Thyroid gland (tissue), 4 donors: ENCODE measurements at regions not wholly inside any gene's neighbourhood (a gene's known extent, or its start where the extent isn't known, plus 50 kb on each side); places are given as distances from the start of the nearest gene placed in this dataset.

Experiments used
- DNase-seq, 2 donors: peaks; one replicate each; pipeline ENCODE4 v3.0.0-alpha.2; 2019
- H3K27ac ChIP-seq, 3 donors: fragments of 200-600 bp; sonication (generic); 1 replicate in 2 of 3; 2 replicates in 1 of 3; pipeline ENCODE4 v1.5.1; 2016 to 2019; ENCODE audit warnings: mild to moderate bottlenecking in 1 of 3, moderate library complexity in 1 of 3
- H3K27me3 ChIP-seq: fragments of 200-600 bp; sonication (generic); one replicate; pipeline ENCODE4 v1.5.1; 2019
- H3K36me3 ChIP-seq, 2 donors: fragments of 200-600 bp; sonication (generic); one replicate each; pipeline ENCODE4 v1.5.1; 2016 to 2019
- H3K4me1 ChIP-seq, 2 donors: fragments of 200-600 bp; sonication (generic); one replicate each; pipeline ENCODE4 v1.5.1; 2017 to 2019
- H3K4me3 ChIP-seq, 3 donors: fragments of 200-600 bp; sonication (generic); replicated peaks in 1 of 3; 1 replicate in 2 of 3; 2 replicates in 1 of 3; pipeline ENCODE4 v1.5.1; 2016; ENCODE audit warnings: mild to moderate bottlenecking in 1 of 3
- H3K9me3 ChIP-seq: fragments of 200-600 bp; sonication (generic); one replicate; pipeline ENCODE4 v1.5.1; 2017
- CTCF ChIP-seq, 6 experiments: fragments of 200-600 bp in 3 of 6; fragments of 450-650 bp in 3 of 6; sonication (generic) in 3 of 6; IDR thresholded peaks; one replicate each; pipeline ENCODE4 v1.5.1; 2016 to 2019; ENCODE audit warnings: antibody characterized with exemption in 6 of 6, mild to moderate bottlenecking in 2 of 6, inconsistent platforms in 1 of 6, moderate library complexity in 1 of 6
- POLR2A ChIP-seq, 2 donors: fragments of 450-650 bp; IDR thresholded peaks; one replicate each; pipeline ENCODE4 v1.6.1; 2017; ENCODE audit warnings: antibody characterized with exemption in 2 of 2, mild to moderate bottlenecking in 2 of 2, moderate library complexity in 1 of 2
- WGBS, 2 donors: methylation state at CpG; one replicate each; pipeline ENCODE4 v1.1.5; 2017; 5-methylcytosine and 5-hydroxymethylcytosine counted together
- intact Hi-C: fragments of 100-400 bp; cut with DNase I; formaldehyde crosslinking; loops from one replicate; pipeline ENCODE4 v1.15.1; 2023

- TF ChIP-seq CTCF (IDR thresholded peaks at IDR 0.05) (no peak), POLR2A (IDR thresholded peaks at IDR 0.05) (no peak)
- Histone ChIP-seq H3K4me1 (no peaks in the 10 kb centered on the region), H3K27me3 (no peaks in the 10 kb centered on the region), H3K4me3 (no peak overlapping the region), H3K27ac (no peak overlapping the region), H3K36me3 (no peaks in the 10 kb centered on the region), H3K9me3 (no peaks in the 10 kb centered on the region)
- 70 to 75% methylated on average over 3 of the region's 3 CpGs for WGBS, 2 donors
- intact Hi-C loops: no loop called here
- no peak for DNase-seq
Measured at GRCh38 chr18:40437517-40437916, 1517.5 kb upstream of the PIK3C3 start.

DNA sequence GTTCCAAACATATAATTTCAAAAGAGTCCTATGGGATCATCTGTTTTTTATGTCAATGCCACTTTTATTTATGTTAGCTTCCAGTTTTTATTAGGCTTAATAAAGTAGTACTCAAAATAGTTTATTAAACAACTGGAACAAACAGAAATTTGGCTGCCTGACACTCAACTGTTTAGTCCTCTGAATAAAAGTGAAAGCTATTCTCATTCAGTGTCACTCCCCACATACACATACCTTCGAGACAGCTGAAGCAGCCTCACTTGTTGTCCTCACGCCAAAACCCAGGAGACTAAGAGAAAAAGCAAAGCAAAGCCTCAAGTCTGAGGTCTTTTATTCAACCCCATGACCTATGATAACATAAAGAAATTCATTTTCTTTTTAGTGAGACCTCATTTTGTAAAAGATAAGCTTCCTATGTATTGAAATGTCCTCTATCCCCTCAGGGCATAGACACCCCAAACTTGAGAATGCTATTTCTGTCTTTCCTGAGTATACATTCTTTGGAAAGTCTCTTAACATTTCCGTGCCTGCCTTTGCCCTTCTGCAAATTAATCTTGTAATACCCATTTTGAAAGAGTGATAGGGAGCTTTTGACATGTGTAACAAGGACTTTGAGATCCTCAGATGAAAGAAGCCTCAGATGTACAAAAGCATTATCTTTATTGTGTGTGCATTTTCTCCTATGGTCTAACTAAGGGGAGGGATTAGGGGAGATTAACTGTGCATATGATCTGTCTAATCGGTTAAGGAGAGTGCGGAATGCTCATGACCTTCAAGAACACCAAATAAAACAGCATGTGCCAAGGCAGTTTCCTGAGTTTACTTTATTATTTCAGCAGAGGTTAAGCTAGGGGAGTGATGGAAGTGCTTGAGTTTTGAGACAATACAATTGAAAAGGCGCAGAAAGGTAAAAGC lies 1523.7 kb upstream of the PIK3C3 start:
- WGBS, 2 donors: 68 to 71% methylated on average over 6 of the region's 6 CpGs

GRCh38 chr18:40423291-40423690 lies 1531.7 kb upstream of the PIK3C3 start:
- 88 to 96% methylated on average over 2 of the region's 2 CpGs for WGBS, 2 donors
- H3K36me3 ChIP-seq: no peaks in the 10 kb centered on the region
- no peaks in the 10 kb centered on the region for H3K9me3 ChIP-seq
- no peaks in the 10 kb centered on the region for H3K27me3 ChIP-seq
- DNase-seq: no peak
- H3K27ac ChIP-seq: no peak overlapping the region
- no peaks in the 10 kb centered on the region for H3K4me1 ChIP-seq
- TF ChIP-seq CTCF (IDR thresholded peaks at IDR 0.05) (no peak), POLR2A (IDR thresholded peaks at IDR 0.05) (no peak)
- intact Hi-C loops: no loop called here
- no peak overlapping the region for H3K4me3 ChIP-seq

More for the DNA sequence above, 1523.7 kb upstream of the PIK3C3 start:
- H3K27me3 ChIP-seq: no peaks in the 10 kb centered on the region
- no peak for TF ChIP-seq CTCF (IDR thresholded peaks at IDR 0.05)
- TF ChIP-seq POLR2A (IDR thresholded peaks at IDR 0.05): no peak
- H3K27ac ChIP-seq: no peak overlapping the region
- no peaks in the 10 kb centered on the region for H3K9me3 ChIP-seq
- no peaks in the 10 kb centered on the region for H3K4me1 ChIP-seq
- H3K36me3 ChIP-seq: no peaks in the 10 kb centered on the region
- no peak for DNase-seq
- intact Hi-C loops: no loop called here
- no peak overlapping the region for H3K4me3 ChIP-seq

DNA sequence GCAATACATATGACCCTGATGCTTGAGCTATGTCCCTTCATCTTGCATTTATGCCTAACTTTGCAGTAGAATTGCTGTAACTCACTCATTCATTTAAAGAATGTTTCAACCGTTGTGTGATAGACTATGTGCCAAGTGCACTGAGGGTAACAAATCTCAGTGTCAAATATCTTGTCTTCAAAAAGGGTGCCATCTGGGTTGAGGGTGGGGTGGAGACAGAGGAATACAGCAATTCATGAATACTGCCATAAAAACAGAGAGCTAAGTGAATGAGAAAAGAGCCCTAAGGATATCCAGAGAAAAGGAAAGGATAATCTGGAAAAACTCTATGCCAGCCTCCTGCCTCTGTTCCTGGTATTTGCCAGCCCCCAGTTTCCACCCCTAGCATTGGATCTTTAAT lies 1534.4 kb upstream of the PIK3C3 start:
- Histone ChIP-seq H3K4me3 (no peak overlapping the region), H3K36me3 (no peaks in the 10 kb centered on the region), H3K4me1 (no peaks in the 10 kb centered on the region), H3K9me3 (no peaks in the 10 kb centered on the region), H3K27ac (no peak overlapping the region), H3K27me3 (no peaks in the 10 kb centered on the region)
- DNase-seq: no peak
- 80 to 82% methylated on average over 1 of the region's 1 CpG for WGBS, 2 donors
- no peak for TF ChIP-seq POLR2A (IDR thresholded peaks at IDR 0.05)
- no peak for TF ChIP-seq CTCF (IDR thresholded peaks at IDR 0.05)
- intact Hi-C loops: no loop called here

DNA sequence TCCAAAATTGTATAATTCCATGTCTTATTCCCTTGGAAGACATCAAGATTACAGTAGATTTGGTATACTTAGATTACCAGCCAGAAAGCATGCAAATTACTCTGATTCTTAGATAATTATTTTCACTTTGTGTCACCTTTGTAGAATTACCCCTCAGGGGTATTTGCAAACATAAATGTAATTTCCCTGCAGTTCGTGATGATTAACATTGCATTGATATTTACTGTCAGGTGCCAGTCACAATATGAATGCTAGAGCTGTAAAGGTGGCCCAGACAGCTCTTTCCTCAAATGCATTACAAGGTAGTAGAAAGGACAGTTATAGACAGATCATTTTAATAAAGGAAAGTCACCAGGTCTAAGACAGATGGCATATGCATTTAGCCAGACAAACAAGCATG lies 1537.5 kb upstream of the PIK3C3 start:
- no peak for TF ChIP-seq POLR2A (IDR thresholded peaks at IDR 0.05)
- TF ChIP-seq CTCF (IDR thresholded peaks at IDR 0.05): no peak
- no peak overlapping the region for H3K4me3 ChIP-seq
- no peak overlapping the region for H3K27ac ChIP-seq
- no peaks in the 10 kb centered on the region for H3K4me1 ChIP-seq
- H3K36me3 ChIP-seq: no peaks in the 10 kb centered on the region
- H3K27me3 ChIP-seq: no peaks in the 10 kb centered on the region
- WGBS, 2 donors: 78 to 92% methylated on average over 1 of the region's 1 CpG
- DNase-seq: no peak
- H3K9me3 ChIP-seq: no peaks in the 10 kb centered on the region
- intact Hi-C loops: no loop called here
